ENCODE measurements at regions not wholly inside any gene's neighbourhood (a gene's known extent, or its start where the extent isn't known, plus 50 kb on each side); places are given as distances from the start of the nearest gene placed in this dataset.

GRCh38 chr4:94395562-94395961, 52.9 kb upstream of the HPGDS start:
- TF ChIP-seq CTCF (IDR thresholded peaks at IDR 0.05) (no peak), POLR2A (IDR thresholded peaks at IDR 0.05) (no peak)
